NCI-H128 (cell line): ENCODE measurements at regions not wholly inside any gene's neighbourhood (a gene's known extent, or its start where the extent isn't known, plus 50 kb on each side); places are given as distances from the start of the nearest gene placed in this dataset.

Experiments used
- DNase-seq: peaks from one replicate; lab custom pipeline; 2025; ENCODE audit not compliant: unreplicated experiment; lab: John Stamatoyannopoulos, UW

DNA sequence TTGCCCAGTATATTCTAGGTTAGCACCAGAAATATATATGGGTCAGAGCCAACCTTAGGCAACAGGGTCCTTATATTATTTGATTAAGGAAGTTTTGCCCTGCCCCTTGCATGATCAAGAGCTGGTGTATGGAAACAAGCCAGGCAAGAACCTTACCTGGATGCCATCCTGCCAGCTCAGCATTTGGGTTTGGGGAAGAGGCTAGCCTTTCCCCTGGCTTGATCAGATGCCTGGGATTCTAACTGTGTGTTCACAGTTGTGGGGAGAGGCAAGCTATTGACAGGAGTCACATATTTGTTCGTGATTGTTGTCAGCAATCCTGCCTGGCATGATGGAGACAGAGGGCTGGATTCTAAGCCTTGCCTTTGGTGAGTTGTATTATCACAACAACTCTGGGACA, 260.0 kb upstream of the DACH1 start:
- no peak for DNase-seq

DNA sequence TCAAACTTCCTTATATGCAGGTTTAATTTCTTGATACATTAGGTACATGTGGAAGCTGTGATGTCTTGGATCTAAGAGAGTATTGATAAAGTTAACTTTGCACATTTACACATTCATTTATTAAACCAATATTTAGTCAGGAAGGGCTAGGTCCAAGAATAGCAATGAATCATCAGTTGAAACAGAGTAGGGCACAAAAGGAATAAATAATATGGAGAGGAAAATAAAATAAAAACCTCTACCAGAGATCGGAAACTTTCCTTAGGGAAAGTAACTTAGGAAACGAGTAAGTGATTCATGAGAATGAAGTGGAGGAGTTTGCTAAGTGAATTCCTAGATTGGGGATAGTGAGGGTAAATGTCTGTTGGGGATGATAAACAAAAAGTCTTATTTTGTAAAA, 259.4 kb upstream of the DACH1 start:
- DNase-seq = no peak

DNA sequence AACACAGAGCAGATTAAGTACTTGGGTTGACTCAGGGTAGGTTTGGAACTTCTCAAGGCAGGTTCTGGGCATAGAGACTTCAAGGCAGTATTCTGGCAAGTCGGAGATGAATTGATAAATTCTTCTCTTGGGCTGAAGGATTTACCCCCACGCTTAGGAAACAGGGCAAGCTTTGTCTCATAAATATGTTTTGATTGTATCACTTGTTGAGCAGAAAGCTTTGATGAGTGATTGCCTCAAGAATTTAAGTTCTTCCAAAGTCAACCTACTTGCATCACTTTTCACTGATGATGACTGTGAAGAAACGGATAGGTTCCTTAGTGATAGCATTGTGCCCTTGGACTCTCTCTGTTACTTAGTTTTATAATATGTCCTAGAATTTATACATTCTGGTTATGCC, 258.6 kb upstream of the DACH1 start:
- DNase-seq = no peak

DNA sequence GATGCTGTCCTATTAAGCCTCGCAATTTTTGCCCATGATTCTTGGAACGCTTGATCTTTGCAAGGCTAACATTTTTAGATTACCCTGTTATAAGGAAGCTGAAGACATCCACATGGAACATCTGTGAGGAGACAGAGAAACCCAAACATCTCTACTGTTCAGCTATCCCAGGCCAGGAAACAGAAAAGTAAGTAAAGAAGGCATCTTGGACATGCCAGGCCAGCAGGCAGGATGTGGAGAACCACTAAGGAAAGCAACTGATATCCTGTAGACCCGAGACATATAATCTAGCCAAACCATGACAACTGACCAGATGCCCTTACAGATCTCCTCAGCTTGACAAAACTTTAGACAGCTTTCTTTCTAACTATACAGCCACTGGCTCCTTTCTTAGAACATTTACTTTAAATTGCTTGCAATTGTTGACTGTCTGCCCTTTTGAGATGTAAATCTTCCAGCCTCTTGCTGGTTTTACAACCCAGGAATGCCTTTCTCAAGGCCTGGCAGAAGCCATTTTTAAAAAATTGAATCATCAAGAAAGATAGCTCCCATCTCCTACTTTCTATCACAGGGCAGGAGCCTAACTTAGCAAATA, 255.8 kb upstream of the DACH1 start:
- DNase-seq = no peak

DNA sequence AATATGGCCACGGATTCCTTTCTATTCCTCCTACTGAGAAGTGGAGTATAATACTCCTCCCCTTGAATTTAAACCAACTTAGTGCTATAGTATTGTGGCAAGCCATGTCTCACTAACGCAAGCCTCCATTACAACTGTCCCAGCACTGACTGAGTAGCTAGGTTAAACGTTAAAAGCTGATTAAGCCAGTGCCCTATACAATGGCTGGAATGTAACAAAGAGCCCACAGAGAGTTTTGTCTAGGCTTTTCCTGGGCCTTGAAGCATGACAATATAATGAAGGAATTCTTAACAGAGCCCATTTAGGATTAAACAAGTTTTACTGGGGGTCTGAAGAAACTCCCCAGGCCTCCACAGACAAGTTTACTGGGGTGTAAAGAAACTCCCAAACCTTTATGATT, 254.5 kb upstream of the DACH1 start:
- no peak for DNase-seq

DNA sequence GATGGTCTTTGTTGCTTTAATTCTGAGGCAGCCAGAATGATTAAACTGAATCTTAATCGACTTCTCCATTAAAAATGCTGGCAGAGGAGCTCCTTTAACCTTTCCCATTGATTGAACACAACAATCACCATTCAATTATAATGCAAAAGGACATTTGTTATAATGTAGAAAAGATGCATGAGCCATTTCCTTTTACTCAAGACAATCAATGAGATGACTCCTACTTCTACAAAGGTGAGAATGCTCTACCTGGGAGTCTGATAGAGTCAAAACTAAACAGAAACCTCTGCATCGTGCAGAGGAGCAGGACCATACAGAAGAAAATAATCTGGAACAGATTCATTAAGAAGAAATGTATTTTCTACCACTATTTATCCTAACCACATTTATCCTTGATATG, 253.6 kb upstream of the DACH1 start:
- DNase-seq = no peak

DNA sequence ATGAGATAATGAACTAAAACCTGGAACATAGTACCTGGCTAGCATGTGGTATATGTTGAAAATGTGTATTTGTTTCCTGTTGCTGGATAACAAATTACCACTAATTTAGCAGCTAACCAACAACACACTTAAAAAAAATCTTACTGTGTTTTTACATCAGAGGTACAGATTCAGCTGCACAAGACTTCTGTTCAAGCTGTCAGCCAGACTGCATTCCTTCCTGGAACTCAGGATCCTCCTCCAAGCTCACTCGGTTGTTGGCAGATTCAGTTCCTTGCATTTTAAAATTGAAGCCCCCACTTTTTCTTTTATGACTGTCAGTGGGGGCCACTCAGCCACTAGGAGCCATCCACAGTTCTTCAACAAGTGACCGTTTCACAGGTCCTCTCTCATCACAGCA, 246.9 kb upstream of the DACH1 start:
- DNase-seq = no peak

DNA sequence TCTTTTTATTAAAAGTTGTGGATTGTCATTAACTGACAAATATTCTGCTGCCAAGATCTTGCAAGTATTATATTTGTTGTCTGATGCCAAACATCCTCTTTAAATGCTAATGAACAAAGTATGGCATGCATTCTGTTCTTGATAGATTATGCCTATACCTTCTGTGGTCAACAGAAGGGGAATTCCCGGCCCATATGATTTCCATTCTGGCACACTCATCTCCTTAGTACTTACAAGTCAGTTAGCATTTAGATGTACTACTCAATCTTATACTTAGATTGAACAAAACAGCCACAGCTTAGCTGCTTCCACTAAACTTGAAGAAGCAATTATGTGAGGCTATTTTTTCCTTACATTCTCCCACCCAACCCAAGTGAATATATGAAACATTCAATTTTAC, 246.1 kb upstream of the DACH1 start:
- no peak for DNase-seq

DNA sequence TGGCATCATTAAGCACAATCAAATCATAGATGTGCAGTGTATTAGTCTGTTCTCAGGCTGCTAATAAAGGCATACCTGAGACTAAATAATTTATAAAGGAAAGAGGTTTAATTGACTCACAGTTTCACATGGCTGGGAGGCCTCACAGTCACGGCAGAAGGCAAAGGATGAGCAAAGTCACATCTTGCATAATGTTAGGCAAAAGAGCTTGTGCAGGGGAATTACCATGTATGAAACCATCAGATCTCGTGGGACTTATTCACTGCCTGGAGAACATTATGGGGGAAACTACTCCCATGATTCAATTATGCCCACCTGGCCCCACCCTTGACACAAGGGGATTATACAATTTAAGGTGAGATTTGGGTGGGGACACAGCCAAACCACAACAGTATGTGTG, 245.2 kb upstream of the DACH1 start:
- no peak for DNase-seq

DNA sequence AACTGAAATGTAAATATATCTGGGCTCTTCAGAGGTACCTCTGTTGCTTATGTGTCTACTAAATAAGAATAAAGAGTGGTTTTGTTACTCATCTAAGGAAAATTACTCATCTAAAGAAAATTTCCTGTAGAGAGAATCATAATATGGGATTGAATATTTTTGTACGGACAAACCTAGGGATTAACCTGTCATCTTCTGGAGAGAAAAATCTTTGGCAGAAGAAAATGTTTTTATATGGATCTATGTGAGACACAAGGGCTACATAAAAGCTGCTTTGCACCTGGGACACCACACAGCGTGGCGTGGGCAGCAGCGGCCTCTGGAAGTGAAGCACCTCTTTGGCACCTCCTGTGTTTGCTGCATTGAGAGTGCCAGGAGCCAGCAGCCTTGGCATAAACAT, 242.9 kb upstream of the DACH1 start:
- DNase-seq = no peak

DNA sequence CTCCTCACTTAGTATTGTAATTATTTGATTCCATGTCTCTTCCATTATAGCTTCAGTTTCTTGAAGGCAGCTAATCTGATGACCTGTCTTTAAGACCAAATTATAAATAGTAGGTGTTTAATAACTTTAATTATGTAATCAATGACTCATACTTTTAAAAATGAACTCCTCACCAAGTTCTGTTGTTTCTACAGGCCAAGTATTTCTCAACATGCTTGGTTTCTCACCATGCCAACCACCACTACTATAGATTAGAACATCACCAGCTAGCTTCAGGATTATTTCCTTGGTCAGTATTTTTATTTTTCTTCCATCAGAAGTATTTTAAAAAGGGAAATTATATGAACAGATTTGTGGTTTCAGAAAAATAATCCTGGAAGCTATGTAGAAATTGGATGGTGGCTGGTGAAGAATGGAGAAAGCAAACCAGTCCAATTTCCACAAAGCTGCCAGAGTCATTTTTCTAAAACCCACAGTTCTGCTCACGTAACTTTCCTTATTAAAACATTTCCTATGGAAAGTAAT, 237.7 kb upstream of the DACH1 start:
- no peak for DNase-seq

DNA sequence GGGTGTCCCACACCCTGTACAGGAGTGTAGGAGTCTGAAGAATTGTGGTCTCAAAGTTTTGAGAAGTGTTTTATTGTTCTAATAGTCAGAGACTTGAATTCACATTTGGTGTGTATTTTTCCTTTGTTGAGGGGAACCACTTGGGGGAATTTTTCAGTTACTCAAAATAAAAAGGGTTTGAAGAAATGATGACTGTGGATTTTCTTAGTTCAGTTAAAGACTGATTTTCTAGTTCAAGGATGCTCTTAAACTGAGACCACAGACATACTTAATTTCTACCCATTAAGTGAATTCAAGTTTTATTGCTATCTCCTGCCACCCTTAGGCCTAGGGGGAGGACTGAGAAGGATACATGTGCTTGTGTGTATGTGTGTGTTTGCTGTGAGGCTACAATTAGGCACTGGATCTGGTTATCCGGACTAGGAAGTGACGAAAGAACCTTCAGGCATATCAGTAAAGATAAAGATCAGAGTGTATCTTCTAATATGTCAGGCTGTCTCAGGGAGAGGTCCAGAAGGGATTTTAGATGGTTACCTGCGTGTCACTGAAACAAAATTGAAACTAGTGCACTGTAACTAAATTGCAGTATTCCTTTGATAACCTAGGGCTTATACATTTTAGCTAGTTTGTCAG, 234.9 kb upstream of the DACH1 start:
- DNase-seq = no peak

DNA sequence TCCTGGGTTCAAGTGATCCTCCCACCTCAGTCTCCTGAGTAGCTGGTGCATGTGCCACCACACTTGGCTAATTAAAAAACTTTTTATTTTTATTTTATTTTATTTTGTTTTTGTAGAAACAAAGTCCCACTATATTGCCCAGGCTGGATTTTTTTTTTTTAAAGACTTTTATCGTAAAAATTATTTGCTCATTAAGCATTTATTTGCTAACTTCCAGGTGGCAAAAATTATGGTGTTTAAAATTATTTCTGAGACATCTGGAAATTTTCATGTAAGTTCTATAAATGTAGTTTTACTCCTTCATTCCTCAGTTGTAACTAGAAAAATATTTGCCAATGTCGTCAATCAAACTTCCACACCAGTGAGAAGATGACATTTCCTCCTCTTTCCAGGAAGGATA, 233.3 kb upstream of the DACH1 start:
- DNase-seq = no peak

DNA sequence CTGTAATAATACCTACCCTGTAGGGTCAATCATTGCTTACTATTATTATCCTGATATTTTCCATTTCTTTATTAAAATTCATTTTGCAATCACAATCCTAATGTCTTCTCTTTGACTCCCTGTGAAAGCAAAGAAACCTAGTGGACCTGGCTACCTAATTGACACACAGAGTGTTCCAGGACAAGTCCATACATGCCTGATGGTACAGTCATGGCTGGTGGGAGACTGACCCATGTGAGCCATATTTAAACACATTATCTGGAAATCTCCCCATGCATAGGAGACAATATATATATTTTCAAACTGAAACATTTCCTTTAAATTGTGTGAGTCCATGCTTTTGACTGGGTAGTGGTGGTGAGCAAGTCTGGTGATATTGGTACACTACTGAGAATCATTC, 230.6 kb upstream of the DACH1 start:
- no peak for DNase-seq

DNA sequence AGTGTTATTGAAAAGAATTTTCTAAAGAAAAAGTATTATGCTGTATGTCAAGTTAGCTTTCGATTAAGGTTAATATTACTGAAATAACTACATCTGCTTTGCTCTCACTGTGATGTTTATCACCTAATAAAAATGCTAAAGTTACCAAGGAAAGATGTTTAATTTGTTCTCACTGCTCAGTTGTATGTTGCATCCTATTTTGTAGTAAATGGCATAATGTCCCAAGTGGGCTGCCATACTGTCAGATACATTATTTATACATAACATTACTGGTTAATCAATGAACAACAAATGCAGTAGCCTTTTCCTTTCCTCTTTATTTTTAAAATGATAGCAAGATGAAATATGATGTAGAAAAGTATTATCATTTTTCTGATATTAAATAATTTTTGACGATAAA, 226.3 kb upstream of the DACH1 start:
- DNase-seq = no peak

DNA sequence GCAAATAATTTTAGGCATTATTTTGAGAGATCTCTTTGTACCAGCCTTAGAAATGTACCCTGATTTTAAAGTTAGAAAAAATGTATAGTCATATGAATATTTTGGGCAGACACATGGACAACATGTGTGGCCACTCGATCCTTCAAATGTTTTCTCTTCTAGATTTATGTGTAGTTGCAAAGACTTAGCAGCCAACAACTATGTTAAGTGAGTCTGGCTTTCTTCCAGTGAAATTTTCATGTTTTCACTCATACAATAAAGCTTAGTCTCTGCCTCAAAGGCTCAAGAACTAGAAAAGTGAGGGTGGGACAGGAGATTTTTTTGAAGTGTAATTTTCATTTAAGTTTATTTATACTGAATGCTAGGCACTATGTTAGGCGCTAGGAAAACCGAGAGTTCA, 207.7 kb upstream of the DACH1 start:
- DNase-seq = no peak

DNA sequence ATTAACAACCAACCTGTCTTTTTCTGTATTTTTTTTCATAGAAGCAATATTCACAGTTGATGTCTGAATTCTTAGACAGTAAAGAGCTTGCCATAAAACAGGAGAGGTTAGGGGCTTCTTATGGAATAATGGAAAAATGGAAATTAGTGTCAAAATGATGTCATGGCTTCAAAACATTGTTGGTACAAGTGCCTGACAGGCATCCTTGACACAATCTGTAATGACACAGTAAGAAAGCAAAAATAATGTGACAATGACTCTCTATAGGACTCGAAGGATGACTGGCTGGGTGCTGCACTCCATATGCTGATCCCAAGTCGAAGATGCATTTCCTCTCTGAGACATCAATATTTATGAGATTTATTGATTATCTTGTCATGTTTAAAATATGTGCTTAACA, 205.3 kb upstream of the DACH1 start:
- no peak for DNase-seq

DNA sequence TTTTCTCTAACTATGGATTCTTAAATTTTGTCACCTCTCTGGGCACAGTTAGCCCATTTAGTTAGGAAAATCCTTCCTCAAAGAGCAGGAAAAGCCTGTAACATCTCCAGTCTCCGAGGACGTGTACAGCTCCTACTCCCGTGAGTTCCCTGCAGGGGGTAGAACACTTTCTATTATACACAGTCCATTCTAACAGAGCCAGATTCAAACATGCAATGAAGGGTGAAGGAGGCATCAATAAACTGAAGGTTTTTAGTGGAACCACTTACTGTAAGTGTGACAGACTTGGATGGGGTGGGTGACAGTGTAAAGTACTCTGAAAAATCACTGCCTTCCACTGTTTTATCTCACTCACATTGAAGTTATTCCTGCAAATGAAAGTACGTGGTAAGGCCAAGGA, 204.7 kb upstream of the DACH1 start:
- no peak for DNase-seq

DNA sequence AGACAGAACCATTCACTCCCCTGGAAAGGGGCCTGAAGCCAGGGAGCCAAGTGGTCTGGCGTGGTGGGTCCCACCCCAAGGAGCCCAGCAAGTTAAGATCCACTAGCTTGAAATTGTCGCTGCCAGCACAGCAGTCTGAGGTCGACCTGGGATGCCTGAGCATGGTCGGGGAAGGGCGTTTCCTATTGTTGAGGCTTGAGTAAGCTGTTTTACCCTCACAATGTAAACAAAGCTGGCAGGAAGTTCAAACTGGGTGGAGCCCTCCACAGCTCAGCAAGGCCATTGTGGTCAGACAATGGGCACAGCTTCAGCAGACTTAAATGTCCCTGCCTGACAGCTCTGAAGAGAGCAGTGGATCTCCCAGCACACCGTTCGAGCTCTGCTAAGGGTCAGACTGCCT, 195.6 kb upstream of the DACH1 start:
- DNase-seq = no peak

DNA sequence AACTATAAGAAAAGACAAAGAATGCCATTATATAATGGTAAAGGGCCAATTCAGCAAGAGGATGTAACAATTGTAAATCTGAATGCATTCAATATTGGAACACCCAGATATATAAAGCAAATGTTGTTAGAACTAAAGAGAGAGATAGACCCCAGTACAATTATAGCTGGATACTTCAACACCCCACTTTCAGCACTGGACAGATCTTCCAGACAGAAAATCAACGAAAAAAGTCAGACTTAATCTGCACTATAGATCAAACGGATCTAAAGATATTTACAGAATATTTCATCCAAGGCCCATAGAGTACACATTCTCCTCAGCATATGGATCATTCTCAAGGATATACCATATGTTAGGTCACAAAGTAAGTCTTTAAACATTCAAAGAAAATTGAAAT, 194.6 kb upstream of the DACH1 start:
- no peak for DNase-seq

DNA sequence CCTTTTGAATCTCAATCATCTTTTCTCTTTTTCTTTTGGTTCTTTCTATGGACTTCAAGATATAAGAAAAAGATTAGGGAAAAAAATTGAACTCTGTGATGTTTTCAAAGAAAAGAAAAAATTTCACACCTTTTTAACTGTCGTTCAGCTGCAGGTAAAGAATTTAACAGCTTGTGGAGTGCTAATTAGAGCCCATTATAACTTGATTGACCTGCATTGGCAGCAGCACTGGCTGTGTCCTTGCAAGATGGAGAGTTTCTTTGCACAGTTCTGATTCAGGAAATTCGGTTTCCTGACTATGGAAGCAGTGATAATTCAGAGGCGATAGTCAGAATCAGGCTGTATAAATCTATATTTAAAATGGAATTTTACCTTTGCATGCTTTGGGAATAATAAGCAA, 183.2 kb upstream of the DACH1 start:
- DNase-seq = no peak

DNA sequence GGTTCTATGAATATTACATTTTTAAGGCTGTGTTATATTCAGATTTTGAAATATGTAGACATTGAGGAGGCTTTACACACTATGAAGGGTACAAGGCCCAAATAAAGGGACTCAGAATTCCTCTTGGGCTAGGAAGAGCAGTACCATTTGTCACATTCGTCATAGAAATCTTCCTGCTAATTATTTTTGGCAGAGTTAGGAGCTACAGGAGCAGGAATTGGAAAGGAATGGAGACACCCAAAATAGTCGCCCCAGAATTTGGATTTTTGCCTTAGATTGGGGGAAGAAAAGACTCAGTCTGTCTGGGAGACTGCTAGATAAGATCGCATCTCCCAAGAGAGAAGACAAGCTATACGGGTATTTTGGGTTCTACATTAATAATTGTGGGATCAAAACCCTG, 176.4 kb upstream of the DACH1 start:
- no peak for DNase-seq

DNA sequence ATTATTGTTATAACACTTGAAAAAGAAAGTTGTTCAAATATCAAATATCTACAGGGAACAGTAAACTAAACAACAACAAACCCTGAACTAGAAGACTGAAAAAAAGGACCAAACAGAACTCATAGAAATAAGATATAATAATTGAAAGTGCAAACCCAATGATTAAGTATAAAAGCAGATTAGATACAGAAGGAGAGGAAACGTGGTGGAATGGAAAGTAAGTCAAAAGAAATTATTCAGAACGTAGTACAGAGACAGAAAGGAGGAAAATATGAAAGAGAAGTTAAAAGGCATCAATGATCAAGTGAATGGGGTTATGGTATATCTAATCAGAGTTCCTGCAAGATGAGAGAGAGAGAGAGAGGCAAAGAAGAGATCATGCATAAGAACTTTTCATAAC, 174.2 kb upstream of the DACH1 start:
- DNase-seq = no peak
